ENCODE measurements at regions not wholly inside any gene's neighbourhood (a gene's known extent, or its start where the extent isn't known, plus 50 kb on each side); places are given as distances from the start of the nearest gene placed in this dataset.

- Mint-ChIP-seq H3K9me3 (ENCODE audit: unreplicated experiment) (no peaks in the 10 kb centered on the region), H3K4me1 (ENCODE audit: low read depth, unreplicated experiment) (peaks cover 13% of the 10 kb centered on the region), H3K27ac (ENCODE audit: unreplicated experiment) (no peak overlapping the region), H3K36me3 (ENCODE audit: unreplicated experiment) (no peaks in the 10 kb centered on the region), H3K4me3 (ENCODE audit: unreplicated experiment) (no peak overlapping the region), H3K27me3 (ENCODE audit: unreplicated experiment) (no peaks in the 10 kb centered on the region)
- DNase-seq, result no peak
- TF ChIP-seq, protein P1, sequence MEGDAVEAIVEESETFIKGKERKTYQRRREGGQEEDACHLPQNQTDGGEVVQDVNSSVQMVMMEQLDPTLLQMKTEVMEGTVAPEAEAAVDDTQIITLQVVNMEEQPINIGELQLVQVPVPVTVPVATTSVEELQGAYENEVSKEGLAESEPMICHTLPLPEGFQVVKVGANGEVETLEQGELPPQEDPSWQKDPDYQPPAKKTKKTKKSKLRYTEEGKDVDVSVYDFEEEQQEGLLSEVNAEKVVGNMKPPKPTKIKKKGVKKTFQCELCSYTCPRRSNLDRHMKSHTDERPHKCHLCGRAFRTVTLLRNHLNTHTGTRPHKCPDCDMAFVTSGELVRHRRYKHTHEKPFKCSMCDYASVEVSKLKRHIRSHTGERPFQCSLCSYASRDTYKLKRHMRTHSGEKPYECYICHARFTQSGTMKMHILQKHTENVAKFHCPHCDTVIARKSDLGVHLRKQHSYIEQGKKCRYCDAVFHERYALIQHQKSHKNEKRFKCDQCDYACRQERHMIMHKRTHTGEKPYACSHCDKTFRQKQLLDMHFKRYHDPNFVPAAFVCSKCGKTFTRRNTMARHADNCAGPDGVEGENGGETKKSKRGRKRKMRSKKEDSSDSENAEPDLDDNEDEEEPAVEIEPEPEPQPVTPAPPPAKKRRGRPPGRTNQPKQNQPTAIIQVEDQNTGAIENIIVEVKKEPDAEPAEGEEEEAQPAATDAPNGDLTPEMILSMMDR (IDR thresholded peaks at IDR 0.05; ENCODE audit: partially characterized antibody, unreplicated experiment), result no peak
Observed at GRCh38 chrX:43552156-43552555, 103.9 kb upstream of the MAOA start.

- no peak for DNase-seq
- Mint-ChIP-seq H3K27ac (ENCODE audit: unreplicated experiment) (no peak overlapping the region), H3K27me3 (ENCODE audit: unreplicated experiment) (no peaks in the 10 kb centered on the region), H3K4me3 (ENCODE audit: unreplicated experiment) (no peak overlapping the region), H3K4me1 (ENCODE audit: low read depth, unreplicated experiment) (peaks cover 13% of the 10 kb centered on the region), H3K9me3 (ENCODE audit: unreplicated experiment) (no peaks in the 10 kb centered on the region), H3K36me3 (ENCODE audit: unreplicated experiment) (no peaks in the 10 kb centered on the region)
- TF ChIP-seq, protein P1 (IDR thresholded peaks at IDR 0.05; ENCODE audit: partially characterized antibody, unreplicated experiment), result no peak
Observed at GRCh38 chrX:43552703-43553102, 103.4 kb upstream of the MAOA start.

- no peaks in the 10 kb centered on the region for H3K9me3 Mint-ChIP-seq (ENCODE audit: unreplicated experiment)
- no peak overlapping the region for H3K4me3 Mint-ChIP-seq (ENCODE audit: unreplicated experiment)
- H3K36me3 Mint-ChIP-seq (ENCODE audit: unreplicated experiment), result no peaks in the 10 kb centered on the region
- no peaks in the 10 kb centered on the region for H3K27me3 Mint-ChIP-seq (ENCODE audit: unreplicated experiment)
- H3K4me1 Mint-ChIP-seq (ENCODE audit: low read depth, unreplicated experiment), result peaks cover 13% of the 10 kb centered on the region
- H3K27ac Mint-ChIP-seq (ENCODE audit: unreplicated experiment), result no peak overlapping the region
- TF ChIP-seq, protein P1 (IDR thresholded peaks at IDR 0.05; ENCODE audit: partially characterized antibody, unreplicated experiment), result no peak
- no peak for DNase-seq
Observed at GRCh38 chrX:43553257-43553656, 102.8 kb upstream of the MAOA start.

DNA sequence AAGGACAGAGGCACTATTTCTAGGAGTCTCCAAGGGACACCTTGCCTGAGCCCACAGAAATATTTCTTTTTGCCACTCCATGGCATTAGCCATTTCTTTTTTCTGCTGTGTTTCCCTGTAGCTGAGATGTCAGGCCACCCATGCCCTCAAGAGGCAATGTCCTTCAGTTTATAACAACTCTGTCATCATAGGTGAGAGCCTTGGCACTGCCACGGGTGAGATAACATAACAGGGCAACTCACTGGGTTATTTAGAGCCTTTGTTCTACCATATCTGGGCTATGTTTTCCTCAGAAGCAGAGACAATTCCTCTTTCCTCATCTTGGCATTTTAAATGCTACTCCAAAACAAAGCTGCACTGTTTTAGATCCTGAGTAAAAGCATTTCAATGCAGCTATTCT is 99.9 kb upstream of the MAOA start:
- Mint-ChIP-seq H3K9me3 (ENCODE audit: unreplicated experiment) (no peaks in the 10 kb centered on the region), H3K27ac (ENCODE audit: unreplicated experiment) (no peak overlapping the region), H3K4me1 (ENCODE audit: low read depth, unreplicated experiment) (peaks cover 13% of the 10 kb centered on the region), H3K27me3 (ENCODE audit: unreplicated experiment) (no peaks in the 10 kb centered on the region), H3K36me3 (ENCODE audit: unreplicated experiment) (no peaks in the 10 kb centered on the region), H3K4me3 (ENCODE audit: unreplicated experiment) (no peak overlapping the region)
- TF ChIP-seq, protein P1 (IDR thresholded peaks at IDR 0.05; ENCODE audit: partially characterized antibody, unreplicated experiment), result no peak
- DNase-seq, result no peak

DNA sequence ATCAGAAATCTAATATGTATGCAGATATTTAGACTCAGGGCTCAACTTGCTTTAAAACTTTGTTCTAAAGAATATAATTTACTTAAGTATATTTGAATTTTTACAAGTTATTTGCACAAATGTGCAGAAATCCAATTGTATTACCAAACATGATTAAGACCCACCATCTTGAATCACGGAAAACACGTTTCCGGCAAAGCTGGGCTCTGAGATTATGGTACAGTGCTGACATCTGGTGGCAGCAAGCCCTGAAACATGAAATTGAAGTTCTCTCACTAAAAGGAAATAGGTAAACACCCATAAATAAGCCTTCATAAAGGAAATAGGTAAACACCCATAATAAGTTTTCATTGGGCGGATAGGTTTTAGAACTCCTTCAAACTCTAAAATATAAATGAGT is 98.3 kb upstream of the MAOA start:
- H3K9me3 Mint-ChIP-seq (ENCODE audit: unreplicated experiment), result no peaks in the 10 kb centered on the region
- H3K27ac Mint-ChIP-seq (ENCODE audit: unreplicated experiment), result peak overlapping the region; percentile 28
- no peak overlapping the region for H3K4me3 Mint-ChIP-seq (ENCODE audit: unreplicated experiment)
- peak; percentile 61 for DNase-seq
- no peaks in the 10 kb centered on the region for H3K27me3 Mint-ChIP-seq (ENCODE audit: unreplicated experiment)
- H3K4me1 Mint-ChIP-seq (ENCODE audit: low read depth, unreplicated experiment), result peaks cover 13% of the 10 kb centered on the region
- TF ChIP-seq, protein P1 (IDR thresholded peaks at IDR 0.05; ENCODE audit: partially characterized antibody, unreplicated experiment), result peak; percentile 24
- H3K36me3 Mint-ChIP-seq (ENCODE audit: unreplicated experiment), result no peaks in the 10 kb centered on the region
